Mesenchymal stem cell (in vitro differentiated cells and primary cell): ENCODE measurements at regions not wholly inside any gene's neighbourhood (a gene's known extent, or its start where the extent isn't known, plus 50 kb on each side); places are given as distances from the start of the nearest gene placed in this dataset.

Source experiments
- DNase-seq: peaks from one replicate; pipeline ENCODE4 v3.0.0-alpha.2; 2013
- H2AFZ ChIP-seq: one replicate; pipeline ENCODE4 v1.6.1; 2013; ENCODE audit warnings: low read depth, mild to moderate bottlenecking, control low read depth, inconsistent platforms, low read length, moderate library complexity
- H2AK5ac ChIP-seq: 2 replicates; pipeline ENCODE4 v1.6.1; 2013; ENCODE audit warnings: low read length, moderate library complexity, mild to moderate bottlenecking, inconsistent platforms; ENCODE audit not compliant: severe bottlenecking
- H2BK120ac ChIP-seq: one replicate; pipeline ENCODE4 v1.6.1; 2013; ENCODE audit warnings: low read depth, mild to moderate bottlenecking, inconsistent platforms, low read length, moderate library complexity
- H2BK12ac ChIP-seq, 2 experiments: one replicate each; pipeline ENCODE4 v1.6.1; 2013; ENCODE audit warnings: inconsistent platforms in 2 of 2, low read length in 2 of 2, mild to moderate bottlenecking in 2 of 2, moderate library complexity in 2 of 2, control low read depth in 1 of 2
- H2BK15ac ChIP-seq: one replicate; pipeline ENCODE4 v1.6.1; 2013; ENCODE audit warnings: mild to moderate bottlenecking, low read depth, inconsistent platforms; ENCODE audit not compliant: poor library complexity, severe bottlenecking
- H2BK5ac ChIP-seq: 2 replicates; pipeline ENCODE4 v1.6.1; 2013; ENCODE audit warnings: low read depth, mild to moderate bottlenecking, low read length, control low read depth, inconsistent platforms; ENCODE audit not compliant: poor library complexity, severe bottlenecking
- H3K14ac ChIP-seq, 2 experiments: one replicate each; pipeline ENCODE4 v1.6.1; 2013; ENCODE audit warnings: inconsistent platforms in 2 of 2, low read length in 2 of 2, control low read depth in 1 of 2, mild to moderate bottlenecking in 1 of 2, moderate library complexity in 1 of 2
- H3K18ac ChIP-seq, 2 experiments: one replicate each; pipeline ENCODE4 v1.6.1; 2013; ENCODE audit warnings: inconsistent platforms in 2 of 2, low read length in 2 of 2, control low read depth in 1 of 2, low read depth in 1 of 2, mild to moderate bottlenecking in 1 of 2
- H3K23ac ChIP-seq, 2 experiments: one replicate each; pipeline ENCODE4 v1.6.1; 2013; ENCODE audit warnings: inconsistent platforms in 2 of 2, low read length in 2 of 2, mild to moderate bottlenecking in 2 of 2, moderate library complexity in 2 of 2, control low read depth in 1 of 2
- H3K27ac ChIP-seq: 2 replicates; pipeline ENCODE4 v1.5.1; 2013; ENCODE audit warnings: mild to moderate bottlenecking, moderate library complexity, low read length, control low read depth, inconsistent platforms; ENCODE audit not compliant: poor library complexity, severe bottlenecking
- H3K27me3 ChIP-seq, 2 experiments: 2 replicates each; pipeline versions ENCODE4 v1.6.1 to v1.7.0; 2013; ENCODE audit warnings: low read length in 2 of 2, mild to moderate bottlenecking in 2 of 2, moderate library complexity in 2 of 2, control low read depth in 1 of 2, inconsistent platforms in 1 of 2; ENCODE audit not compliant: control insufficient read depth in 1 of 2, insufficient read depth in 1 of 2
- H3K36me3 ChIP-seq, 2 experiments: 2 replicates each; pipeline versions ENCODE4 v1.6.1 to v1.7.0; 2013; ENCODE audit warnings: low read length in 2 of 2, control low read depth in 1 of 2, inconsistent platforms in 1 of 2, low read depth in 1 of 2, mild to moderate bottlenecking in 1 of 2; ENCODE audit not compliant: insufficient read depth in 2 of 2, control insufficient read depth in 1 of 2
- H3K4ac ChIP-seq, 2 experiments: one replicate each; pipeline ENCODE4 v1.6.1; 2013; ENCODE audit warnings: inconsistent platforms in 2 of 2, low read length in 2 of 2, mild to moderate bottlenecking in 2 of 2, moderate library complexity in 2 of 2, control low read depth in 1 of 2, low read depth in 1 of 2
- H3K4me1 ChIP-seq: 2 replicates; pipeline ENCODE4 v1.6.1; 2013; ENCODE audit warnings: low read depth, low read length, control low read depth; ENCODE audit not compliant: control insufficient read depth, insufficient read depth
- H3K4me2 ChIP-seq: 2 replicates; pipeline ENCODE4 v1.6.1; 2013; ENCODE audit warnings: low read length, mild to moderate bottlenecking, inconsistent platforms; ENCODE audit not compliant: poor library complexity, severe bottlenecking
- H3K4me3 ChIP-seq, 2 experiments: 2 replicates each; pipeline versions ENCODE4 v1.5.1 to v1.7.0; 2013; ENCODE audit warnings: low read length in 2 of 2, mild to moderate bottlenecking in 2 of 2, control low read depth in 1 of 2, low read depth in 1 of 2; ENCODE audit not compliant: insufficient read depth in 1 of 2
- H3K79me1 ChIP-seq: replicated peaks from 2 replicates; pipeline ENCODE4 v1.6.1; 2013; ENCODE audit warnings: mild to moderate bottlenecking, control low read depth, low read length, inconsistent platforms; ENCODE audit not compliant: poor library complexity, severe bottlenecking
- H3K9ac ChIP-seq: 2 replicates; pipeline ENCODE4 v1.7.0; 2013; ENCODE audit warnings: mild to moderate bottlenecking, low read length, moderate library complexity
- H3K9me3 ChIP-seq: 2 replicates; pipeline ENCODE4 v1.7.0; 2013; ENCODE audit warnings: mild to moderate bottlenecking, low read length; ENCODE audit not compliant: control insufficient read depth
- H4K8ac ChIP-seq: one replicate; pipeline ENCODE4 v1.6.1; 2013; ENCODE audit warnings: inconsistent platforms, mild to moderate bottlenecking, low read length, moderate library complexity
- H4K91ac ChIP-seq: one replicate; pipeline ENCODE4 v1.6.1; 2013; ENCODE audit warnings: mild to moderate bottlenecking, low read length, inconsistent platforms
- WGBS: methylation state at CpG from one replicate; pipeline ENCODE4 v1.1.7; 2013; ENCODE audit warnings: mixed read lengths; 5-methylcytosine and 5-hydroxymethylcytosine counted together

DNA sequence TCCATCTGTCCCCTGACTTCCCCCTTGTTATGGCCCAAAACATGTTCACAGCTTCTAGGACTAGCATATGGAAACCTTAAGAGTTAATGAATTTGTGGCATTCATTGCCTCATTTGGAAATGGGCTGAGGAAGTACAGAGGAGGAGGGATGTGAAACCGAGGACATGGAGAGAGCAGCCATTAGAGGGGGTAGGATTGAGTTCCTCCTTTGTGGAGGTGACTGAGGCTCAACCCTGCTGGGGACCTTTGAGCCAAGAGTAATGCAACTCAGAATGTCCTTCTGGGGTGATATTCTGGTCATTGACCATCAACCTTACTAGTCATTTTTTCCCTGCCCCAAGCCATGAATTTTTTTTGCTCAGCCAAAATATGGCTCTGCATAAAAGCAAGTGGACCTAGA lies 109.4 kb downstream of the ZNF518B start:
- Histone ChIP-seq H3K14ac (no peak overlapping the region), H3K23ac (no peak overlapping the region), H3K18ac (no peak overlapping the region), H4K91ac (no peak overlapping the region), H2BK120ac (no peak overlapping the region), H2BK5ac (no peak overlapping the region), H4K8ac (no peak overlapping the region), H3K79me1 (no peaks in the 10 kb centered on the region), H3K4me2 (no peak overlapping the region), H3K27me3 (peaks cover 0 to 2% of the 10 kb centered on the region in 2 experiments), H3K4me3 (no peak overlapping the region), H2BK12ac (no peak overlapping the region), H2AFZ (no peak overlapping the region), H3K27ac (no peak overlapping the region), H3K36me3 (no peaks in the 10 kb centered on the region), H2BK15ac (no peak overlapping the region), H3K9ac (no peak overlapping the region), H3K9me3 (peaks cover 5% of the 10 kb centered on the region), H3K4me1 (no peaks in the 10 kb centered on the region), H3K4ac (no peak overlapping the region), H2AK5ac (no peak overlapping the region)
- WGBS: 29% methylated on average over 1 of the region's 1 CpG
- DNase-seq: no peak

DNA sequence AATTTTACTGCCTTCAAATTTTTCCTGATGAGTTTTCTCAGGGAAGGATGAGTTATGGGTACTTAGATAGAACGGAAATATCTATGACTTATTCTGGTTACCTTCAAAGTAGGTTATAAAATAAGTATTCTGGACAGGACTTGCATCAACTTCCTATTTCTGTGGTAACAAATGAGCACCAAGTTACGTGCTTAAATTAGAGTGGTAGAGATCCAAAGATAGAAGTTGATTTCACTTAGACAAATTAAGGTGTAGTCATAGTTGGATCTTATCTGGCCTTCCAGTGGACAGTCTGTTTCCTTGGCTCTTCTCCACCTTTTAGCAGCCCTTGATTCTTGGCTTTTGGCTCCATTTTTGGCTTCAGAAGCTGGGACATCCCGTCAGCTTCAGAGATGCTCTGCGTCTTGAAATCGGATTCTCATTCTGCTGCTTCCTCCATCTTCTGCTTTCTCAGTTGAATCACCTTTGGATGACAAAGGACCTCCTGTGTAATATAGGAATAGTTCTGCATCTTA lies 109.9 kb downstream of the ZNF518B start:
- no peak overlapping the region for H3K4me2 ChIP-seq
- no peak overlapping the region for H3K23ac ChIP-seq
- no peak overlapping the region for H2BK5ac ChIP-seq
- 87% methylated on average over 5 of the region's 5 CpGs for WGBS
- no peak overlapping the region for H2BK120ac ChIP-seq
- H3K4me3 ChIP-seq: no peak overlapping the region
- no peak overlapping the region for H3K27ac ChIP-seq
- no peak overlapping the region for H3K18ac ChIP-seq
- no peak overlapping the region for H3K9ac ChIP-seq
- H3K27me3 ChIP-seq: peaks cover 0 to 2% of the 10 kb centered on the region in 2 experiments
- no peak overlapping the region for H3K4ac ChIP-seq
- H3K4me1 ChIP-seq: no peaks in the 10 kb centered on the region
- H2BK12ac ChIP-seq: no peak overlapping the region
- H2AK5ac ChIP-seq: no peak overlapping the region
- H2AFZ ChIP-seq: no peak overlapping the region
- no peak overlapping the region for H4K8ac ChIP-seq
- H4K91ac ChIP-seq: no peak overlapping the region
- no peak for DNase-seq
- H3K9me3 ChIP-seq: peaks cover 5% of the 10 kb centered on the region
- H3K36me3 ChIP-seq: no peaks in the 10 kb centered on the region
- no peaks in the 10 kb centered on the region for H3K79me1 ChIP-seq
- H3K14ac ChIP-seq: no peak overlapping the region
- no peak overlapping the region for H2BK15ac ChIP-seq

DNA sequence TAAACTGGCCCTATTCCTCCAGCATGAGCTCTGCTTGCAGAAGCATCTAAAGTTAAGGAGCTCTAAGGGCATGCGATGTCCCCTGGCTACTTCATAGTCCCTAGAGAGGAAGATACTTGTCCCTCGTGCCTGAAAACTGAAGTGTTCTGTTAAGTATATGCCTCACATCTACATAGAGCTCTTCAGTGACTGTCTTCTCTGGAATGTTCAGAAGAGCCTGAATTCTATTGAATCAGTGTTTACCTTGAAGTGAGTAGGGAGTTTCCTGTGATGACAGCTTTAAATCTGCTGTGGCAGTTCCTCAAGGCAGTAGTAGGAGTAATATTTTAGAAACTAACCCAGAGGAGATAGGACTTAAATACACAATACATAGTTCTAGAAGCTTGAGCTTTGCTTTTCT lies 111.2 kb downstream of the ZNF518B start:
- Histone ChIP-seq H2AK5ac (no peak overlapping the region), H3K27ac (no peak overlapping the region), H2BK120ac (no peak overlapping the region), H3K27me3 (peaks cover 0 to 2% of the 10 kb centered on the region in 2 experiments), H4K91ac (no peak overlapping the region), H2BK5ac (no peak overlapping the region), H3K4me1 (no peaks in the 10 kb centered on the region), H3K4ac (no peak overlapping the region), H3K14ac (no peak overlapping the region), H3K36me3 (no peaks in the 10 kb centered on the region), H3K9ac (no peak overlapping the region), H3K4me2 (no peak overlapping the region), H3K9me3 (peaks cover 5% of the 10 kb centered on the region), H3K23ac (no peak overlapping the region), H2BK12ac (no peak overlapping the region), H2BK15ac (no peak overlapping the region), H4K8ac (no peak overlapping the region), H3K18ac (no peak overlapping the region), H3K79me1 (no peaks in the 10 kb centered on the region), H2AFZ (no peak overlapping the region), H3K4me3 (no peak overlapping the region)
- 75% methylated on average over 1 of the region's 2 CpGs for WGBS
- DNase-seq: no peak

DNA sequence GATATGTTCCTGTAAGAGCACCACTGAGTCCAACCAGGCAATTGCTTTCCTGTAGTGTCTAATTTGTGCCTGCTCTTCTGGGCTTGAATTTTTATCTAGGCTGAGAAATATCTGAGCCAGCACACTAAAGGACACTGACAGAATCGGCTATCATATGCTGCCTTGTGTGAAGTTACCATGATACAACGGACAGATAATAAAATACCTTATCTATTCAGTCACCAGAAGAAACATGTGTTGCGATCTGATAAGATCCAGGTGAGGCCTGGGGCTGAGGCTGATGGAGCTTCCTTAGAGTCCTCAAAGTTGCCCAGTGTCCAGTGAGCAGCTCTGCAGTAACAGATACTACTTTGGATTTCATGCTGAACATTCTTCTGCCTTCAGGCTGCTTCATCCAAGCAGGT lies 111.8 kb downstream of the ZNF518B start:
- no peak overlapping the region for H3K23ac ChIP-seq

More for the DNA sequence above, 111.8 kb downstream of the ZNF518B start:
- no peak overlapping the region for H3K27ac ChIP-seq
- WGBS: 51% methylated on average over 3 of the region's 3 CpGs
- H3K14ac ChIP-seq: no peak overlapping the region
- peaks cover 0 to 2% of the 10 kb centered on the region in 2 experiments for H3K27me3 ChIP-seq
- no peak overlapping the region for H3K9ac ChIP-seq
- H3K79me1 ChIP-seq: no peaks in the 10 kb centered on the region
- no peak overlapping the region for H2BK120ac ChIP-seq
- H4K8ac ChIP-seq: no peak overlapping the region
- no peak overlapping the region for H2BK15ac ChIP-seq
- no peaks in the 10 kb centered on the region for H3K4me1 ChIP-seq
- DNase-seq: no peak
- no peak overlapping the region for H3K18ac ChIP-seq
- H3K36me3 ChIP-seq: no peaks in the 10 kb centered on the region
- H2AK5ac ChIP-seq: no peak overlapping the region
- peaks cover 5% of the 10 kb centered on the region for H3K9me3 ChIP-seq
- H2AFZ ChIP-seq: no peak overlapping the region
- H3K4me3 ChIP-seq: no peak overlapping the region
- no peak overlapping the region for H3K4ac ChIP-seq
- H2BK12ac ChIP-seq: no peak overlapping the region
- H3K4me2 ChIP-seq: no peak overlapping the region
- H4K91ac ChIP-seq: no peak overlapping the region
- no peak overlapping the region for H2BK5ac ChIP-seq
